ENCODE measurements at regions not wholly inside any gene's neighbourhood (a gene's known extent, or its start where the extent isn't known, plus 50 kb on each side); places are given as distances from the start of the nearest gene placed in this dataset.

DNA sequence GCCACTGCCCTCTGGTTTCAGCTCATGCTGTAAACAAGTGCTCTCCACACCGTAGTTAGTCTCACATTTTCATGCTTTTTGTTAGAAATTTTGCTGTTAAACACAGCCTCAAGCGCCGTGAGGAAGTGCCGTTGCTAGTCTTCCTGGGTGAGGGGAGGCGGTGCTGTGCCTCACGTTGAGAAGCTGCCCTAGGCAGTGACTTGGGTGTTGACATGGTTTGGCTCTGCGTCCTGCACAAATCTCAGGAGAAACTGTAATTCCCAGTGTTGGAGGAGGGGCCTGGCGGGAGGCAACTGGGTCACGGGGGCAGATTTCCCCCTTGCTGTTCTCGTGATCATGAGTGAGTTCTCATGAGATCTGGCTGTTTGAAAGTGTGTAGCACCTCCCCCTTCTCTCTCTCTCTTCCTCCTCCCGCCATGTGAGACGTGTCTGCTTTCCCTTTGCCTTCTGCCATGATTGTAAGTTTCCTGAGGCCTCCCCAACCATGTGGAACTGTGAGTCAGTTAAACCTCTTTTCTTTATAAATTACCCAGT is 95.8 kb downstream of the ERMARD start:
- no peak for DNase-seq (ENCODE audit: low read depth)

DNA sequence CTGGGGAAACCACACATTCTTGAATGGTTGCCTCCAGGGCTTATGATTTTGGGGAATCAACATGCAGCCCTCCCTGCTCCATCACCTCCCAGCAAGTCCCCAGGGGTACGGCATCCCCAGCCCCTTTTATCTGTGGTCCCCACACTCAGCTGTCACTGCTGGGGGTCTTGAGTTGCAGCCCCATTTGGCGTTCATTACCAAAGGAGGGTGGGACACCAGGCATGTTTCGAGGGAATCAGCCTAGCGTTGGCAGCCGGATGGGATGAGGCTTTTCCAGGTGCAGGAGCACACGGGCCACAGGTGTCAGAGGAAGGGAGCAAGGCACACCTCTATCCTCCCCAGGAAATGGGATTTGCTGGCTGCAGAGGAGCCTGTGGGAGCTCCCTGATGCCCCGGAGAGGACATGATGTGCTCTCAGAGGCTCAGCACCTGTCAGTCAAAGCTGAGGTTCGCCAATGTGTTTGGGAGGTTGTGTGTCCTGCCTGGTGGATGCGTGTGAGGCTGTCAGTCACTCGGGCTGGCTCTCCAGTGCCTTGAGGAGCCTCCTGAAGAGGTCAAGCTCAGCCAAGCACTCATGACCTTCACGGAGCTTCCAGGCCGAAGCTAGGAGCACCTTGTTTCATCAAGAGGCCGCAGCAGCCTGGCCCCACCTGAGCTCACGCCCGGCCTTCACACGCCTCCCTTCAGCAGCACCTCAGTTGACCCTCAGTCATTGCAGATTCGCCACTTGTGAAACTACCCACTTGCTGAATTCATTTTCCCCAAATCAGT is 95.0 kb downstream of the ERMARD start:
- DNase-seq (ENCODE audit: low read depth) = no peak

DNA sequence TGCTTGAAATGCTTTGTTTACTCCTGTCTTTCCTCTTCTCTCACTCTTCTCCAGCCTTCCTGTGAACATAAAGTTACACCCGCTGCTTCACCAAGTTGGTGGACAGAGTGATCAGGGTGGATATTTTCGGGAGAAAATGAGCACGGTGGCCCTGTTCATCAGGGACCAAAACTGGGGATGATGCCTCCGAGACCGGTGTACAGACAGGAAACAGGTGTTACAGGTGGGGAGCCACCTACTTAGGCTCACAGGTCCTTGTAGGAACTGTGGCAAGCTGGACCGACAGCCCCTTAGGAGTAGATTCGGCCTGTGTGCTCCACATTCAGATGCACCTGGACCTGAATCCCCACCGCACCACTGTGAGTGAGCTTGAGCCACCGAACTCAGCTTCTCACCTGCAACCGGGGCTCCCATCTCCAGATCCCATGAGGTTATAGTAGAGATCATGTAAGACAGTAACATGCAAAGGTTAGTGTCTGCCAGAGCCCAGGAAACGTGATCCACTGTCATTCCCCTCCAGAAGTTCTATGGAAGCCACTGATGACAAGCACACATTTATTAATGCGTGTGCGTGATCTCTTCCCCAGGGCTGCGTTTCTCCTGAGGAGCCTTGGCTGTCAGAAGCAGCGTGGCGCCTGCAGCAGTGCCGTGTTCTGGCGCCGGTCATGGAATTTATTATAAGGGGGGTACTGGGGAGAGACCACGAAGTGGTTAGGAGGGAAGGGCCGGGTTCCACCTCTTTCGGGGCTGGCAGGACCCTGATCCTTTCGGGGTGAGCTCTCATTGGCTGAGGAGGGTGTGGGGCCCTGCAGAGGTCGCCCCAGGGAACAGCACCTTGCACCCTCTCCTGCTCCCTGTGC is 94.2 kb downstream of the ERMARD start:
- no peak for DNase-seq (ENCODE audit: low read depth)

DNA sequence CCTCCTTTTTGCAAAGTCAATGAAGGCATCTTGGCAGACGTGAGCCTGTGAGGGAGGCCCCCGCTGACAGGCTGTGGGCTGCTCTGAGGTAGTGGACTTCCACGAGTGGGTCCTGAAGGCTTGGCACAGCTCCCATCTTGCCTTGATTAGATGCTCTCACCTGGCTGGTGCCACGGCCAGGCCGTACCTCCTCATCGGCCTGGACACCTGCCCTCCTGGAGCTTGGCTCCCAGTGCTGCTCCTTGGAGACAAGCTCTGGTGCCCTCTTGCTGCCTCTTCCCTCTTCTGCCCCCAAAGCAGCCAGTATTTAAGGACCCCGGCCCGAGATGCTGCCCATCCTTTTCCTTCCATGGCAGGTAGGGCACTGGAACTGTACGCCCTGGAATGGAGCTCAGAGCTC is 93.5 kb downstream of the ERMARD start:
- DNase-seq (ENCODE audit: low read depth) = no peak

DNA sequence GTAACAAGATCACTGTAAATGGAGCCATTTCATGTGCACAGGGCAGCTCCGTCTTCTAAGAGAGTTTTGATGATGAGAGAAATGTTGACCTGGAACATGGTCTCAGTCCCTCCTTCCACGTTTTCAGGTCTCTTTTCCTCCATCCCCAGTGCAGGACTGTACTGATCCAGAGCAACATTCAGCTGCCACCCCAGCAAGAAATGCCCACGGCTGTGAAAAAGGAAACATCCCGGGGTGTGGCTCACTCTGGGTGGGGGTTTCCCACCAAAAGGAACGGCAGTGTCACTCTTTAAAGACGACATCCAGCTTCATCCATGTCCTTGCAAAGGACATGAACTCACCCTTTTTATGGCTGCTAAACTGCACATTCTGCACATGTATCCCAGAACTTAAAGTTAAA is 92.6 kb downstream of the ERMARD start:
- no peak for DNase-seq (ENCODE audit: low read depth)

DNA sequence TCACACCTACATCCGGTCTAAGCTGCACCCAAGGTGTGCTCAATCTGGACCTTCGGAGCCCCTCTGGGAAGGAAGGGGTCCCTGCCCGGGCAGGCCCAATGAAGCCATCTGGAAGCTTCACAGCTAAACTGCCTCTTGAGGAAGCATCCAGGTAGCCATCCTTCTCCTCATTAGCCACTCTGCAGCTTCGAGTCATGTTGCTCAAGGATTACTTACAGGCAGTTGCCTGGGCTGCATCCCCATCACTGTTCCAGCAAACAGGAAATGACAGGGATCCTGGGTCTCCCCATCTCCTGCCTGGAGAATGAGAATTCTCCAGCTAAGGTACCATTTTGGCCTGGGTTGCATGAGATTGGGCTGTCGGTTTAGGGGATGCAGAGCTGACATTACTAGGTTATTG is 91.7 kb downstream of the ERMARD start:
- no peak for DNase-seq (ENCODE audit: low read depth)

DNA sequence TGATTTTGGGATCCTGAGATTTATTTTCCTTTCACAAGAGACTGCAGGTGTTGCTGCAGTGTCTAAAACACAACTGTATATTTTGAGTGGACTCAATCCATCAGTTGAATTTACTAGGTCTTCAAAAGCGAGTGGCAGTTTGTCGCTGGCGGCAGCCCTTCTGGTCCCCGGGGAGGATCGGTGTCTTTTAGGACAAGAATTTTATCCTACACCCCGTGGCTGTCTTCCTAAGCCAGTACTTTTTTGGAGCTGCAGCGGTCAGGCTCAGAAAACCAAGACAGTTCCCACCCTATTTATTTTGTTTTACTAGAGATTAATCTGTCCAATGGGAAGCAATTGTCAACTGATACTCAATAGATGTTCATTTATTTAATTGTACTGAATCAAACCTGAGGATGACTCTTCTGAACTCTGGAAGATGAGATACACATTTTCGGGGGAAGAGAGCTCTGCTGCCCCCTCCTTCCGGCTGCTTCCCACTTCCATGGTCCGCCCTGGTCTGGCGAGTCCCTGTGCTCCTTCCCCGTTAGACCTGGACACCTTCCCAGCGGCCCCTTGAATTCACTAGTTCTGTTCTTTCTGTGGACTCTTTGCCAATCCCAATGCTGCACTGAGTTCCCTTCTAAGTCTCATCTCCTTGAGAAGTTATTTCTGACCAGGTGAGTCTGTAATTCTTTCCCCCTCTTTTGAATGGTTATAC is 90.6 kb downstream of the ERMARD start:
- DNase-seq (ENCODE audit: low read depth) = no peak

DNA sequence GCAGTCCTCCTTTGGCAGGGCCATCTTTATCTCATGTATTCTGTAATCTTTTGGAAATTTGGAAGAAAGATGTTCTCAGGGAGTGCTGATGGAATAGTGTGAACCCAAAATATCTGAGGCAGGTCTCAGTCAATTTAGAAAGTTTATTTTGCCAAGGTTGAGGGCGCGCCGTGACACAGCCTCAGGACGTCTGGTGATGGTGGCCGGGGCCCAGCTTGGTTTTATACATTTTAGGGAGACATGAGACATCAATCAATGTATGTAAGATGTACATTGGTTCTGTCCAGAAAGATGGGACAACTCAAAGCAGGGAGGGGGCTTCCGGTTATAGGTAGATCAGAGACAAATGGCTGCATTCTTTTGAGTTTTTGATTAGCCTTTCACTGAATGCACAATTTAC is 89.8 kb downstream of the ERMARD start:
- no peak for DNase-seq (ENCODE audit: low read depth)

DNA sequence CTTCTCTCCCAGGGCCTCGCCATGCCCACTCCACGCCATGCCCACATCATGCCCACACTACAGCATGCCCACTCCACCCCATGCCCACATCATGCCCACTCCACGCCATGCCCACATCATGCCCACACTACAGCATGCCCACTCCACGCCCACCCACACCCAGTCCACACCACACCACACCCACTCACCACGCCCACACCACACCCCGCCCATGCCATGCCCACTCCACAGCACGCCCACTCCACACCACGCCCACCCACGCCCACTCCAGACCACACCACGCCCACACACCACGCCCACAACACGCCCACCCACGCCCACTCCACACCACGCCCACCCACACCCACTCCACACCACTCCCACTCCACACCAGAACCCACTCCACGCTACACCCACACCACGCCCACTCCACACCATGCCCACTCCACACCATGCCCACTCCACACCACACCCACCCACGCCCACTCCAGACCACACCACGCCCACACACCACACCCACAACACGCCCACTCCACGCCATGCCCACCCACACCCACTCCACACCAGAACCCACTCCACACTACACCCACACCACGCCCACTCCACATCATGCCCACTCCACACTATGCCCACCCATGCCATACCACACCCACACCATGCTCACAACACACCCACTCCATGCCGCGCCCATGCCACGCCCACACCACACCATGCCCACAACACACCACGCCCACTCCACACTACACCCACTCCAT is 88.6 kb downstream of the ERMARD start:
- DNase-seq (ENCODE audit: low read depth) = no peak

DNA sequence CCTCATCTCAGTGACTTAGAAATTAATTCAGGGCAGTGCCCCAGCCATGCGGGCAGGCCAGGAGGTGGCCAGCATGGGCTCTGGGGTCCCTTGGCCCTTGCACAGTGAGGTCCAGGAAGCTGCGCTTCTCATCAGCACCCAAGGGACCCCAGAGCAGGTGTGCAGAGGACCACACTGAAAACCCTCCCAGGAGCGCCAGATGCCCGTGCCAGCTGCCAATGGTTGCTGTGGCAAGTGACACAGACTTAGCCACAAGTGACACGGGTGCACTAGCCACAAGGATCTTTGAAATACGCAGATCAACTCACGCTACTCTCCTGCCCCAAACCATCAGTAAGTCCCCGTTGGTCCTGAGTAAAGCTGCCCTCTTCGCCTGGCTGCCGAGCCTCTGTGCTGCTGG is 88.1 kb downstream of the ERMARD start:
- no peak for DNase-seq (ENCODE audit: low read depth)

DNA sequence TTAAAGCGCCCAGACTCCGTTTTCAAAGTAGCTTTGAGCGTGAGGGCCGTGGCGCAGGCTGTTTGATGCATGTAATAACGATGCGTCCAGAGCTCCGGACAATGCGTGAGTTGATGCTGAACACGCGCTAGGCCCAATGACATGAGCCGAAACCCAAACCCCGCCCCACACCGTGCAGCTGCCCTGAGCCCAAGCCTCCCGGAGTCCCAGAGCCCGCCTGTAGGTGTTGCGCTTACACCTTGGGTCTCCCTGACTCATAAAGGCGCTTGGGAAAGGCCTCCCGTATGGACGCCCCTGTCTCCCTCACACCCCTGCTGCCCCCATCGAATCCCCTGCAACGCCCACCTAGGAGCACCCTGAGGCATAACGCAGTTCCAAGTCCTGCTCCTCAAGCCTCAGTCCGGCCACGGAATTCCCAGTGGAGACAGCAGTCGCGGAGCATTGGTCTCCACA is 87.6 kb downstream of the ERMARD start:
- DNase-seq (ENCODE audit: low read depth) = no peak

DNA sequence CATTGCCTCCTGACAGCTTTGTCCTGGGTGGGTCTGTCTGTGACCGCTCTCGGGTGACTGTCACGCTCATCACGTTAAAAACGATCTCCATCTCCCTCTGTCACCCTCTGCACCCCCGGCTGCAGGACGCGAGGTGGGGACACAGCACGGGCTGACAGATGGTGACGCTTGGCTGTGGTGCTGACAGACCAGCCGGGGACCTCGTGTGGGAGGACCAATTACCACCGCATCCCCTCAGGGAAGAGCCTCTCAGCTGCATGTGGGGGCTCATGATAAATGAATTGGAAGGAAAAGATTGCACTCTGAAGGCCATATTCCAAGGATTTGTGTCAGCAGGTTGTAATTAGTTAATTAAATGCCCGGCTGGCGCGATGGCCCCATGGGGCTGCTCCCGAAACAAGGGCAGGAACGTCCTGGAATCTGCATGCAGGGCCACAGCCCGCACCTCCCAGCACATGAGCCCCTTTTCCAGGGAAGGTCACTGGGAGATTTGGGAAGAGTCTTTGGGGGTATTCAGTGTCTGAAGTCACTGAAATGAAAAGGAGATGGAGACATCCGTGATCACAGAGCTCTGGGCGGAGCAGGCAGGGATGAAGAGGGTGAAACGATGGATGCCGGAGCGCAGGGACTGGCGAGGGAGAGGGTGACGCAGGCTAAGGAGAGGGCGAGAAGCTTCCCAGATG is 87.1 kb downstream of the ERMARD start:
- DNase-seq (ENCODE audit: low read depth) = no peak

DNA sequence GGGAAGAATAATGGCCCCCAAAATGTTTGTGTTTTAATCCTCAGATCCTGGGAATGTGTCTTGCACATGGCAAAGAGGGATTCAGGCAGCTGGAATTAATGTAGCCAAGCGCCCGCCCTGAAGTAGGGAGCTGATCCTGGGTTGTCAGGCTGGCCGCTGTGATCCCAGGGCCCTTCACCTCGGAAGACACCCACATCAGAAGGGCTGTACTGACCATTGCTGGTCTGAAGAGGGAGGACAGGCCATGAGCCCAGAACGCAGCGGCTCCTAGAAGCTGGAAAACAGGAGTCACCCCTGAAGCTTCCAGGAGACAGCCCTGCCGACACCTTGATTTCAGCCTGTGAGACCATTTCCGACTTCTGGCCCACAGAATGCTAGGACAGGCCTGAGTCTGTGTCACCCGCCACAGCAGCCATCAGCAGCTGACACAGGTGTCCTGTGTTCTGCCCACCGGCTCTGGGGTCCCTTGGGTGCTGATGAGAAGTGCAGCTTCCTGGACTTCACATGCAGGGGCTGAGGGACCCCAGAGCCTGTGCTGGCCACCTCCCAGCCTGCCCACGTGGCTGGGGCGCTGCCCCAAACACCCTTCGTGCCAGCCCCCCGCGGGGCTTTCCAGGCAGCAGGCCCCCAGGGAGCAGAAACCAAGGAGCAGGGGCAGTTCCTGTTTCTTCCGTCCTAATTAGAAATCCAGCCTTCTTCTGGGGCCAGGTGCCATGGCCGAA is 86.3 kb downstream of the ERMARD start:
- no peak for DNase-seq (ENCODE audit: low read depth)

DNA sequence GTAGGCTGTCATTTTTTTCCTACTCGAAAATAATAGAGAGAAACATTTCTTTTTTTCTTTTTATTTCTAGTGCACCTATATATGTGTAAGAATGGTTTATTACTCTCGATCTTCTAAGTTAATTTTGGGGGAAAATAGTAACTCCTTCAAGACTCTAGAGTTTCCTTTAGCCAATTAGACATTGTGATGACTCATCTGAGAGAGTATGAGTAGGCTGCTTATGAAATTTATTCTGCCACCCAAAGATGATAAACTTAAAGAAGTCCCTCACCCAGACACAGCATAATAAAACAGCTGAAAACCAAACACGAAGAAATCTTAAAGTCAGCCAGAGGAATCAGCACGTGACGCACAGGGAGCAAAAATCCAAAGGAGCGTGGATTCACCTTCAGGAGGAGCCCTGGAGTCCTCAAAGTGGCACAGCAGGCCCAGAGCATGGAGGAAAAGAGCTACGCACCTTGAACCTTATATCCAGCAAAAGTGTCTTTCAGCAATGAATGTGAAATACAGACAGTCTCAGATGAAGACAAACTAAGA is 81.9 kb downstream of the ERMARD start:
- DNase-seq (ENCODE audit: low read depth) = no peak

DNA sequence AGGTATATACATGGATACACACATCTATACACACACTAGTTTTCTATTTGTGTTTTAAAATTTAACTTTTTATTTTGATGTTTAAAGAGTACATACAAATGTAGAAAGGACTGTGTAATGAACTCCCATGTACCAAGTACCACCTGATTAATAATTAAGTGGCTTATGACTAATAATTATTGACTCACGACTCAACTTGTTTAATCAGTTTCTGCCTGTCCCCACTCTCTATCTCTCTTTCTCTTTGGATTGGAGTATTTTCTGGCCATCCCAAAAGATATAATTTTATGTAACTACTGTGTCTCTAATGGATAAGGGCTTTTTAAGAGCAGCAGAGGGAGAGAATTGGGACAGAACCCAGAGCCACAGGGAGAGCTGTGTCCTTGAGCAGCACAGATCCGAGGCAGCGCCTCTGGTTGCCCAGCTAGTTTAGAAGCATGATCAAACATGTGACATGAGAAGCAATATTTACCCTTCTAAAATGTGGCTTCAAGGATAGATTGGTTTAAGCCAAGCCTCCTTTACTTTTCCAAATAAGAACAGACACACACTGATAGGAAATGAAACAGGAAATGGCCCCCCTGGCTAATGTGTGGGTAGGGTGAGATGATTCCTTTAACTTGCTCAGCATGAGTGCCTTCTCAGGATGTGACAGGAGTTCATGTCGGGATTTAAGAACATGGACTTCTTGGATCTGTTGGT is 81.0 kb downstream of the ERMARD start:
- DNase-seq (ENCODE audit: low read depth) = no peak

DNA sequence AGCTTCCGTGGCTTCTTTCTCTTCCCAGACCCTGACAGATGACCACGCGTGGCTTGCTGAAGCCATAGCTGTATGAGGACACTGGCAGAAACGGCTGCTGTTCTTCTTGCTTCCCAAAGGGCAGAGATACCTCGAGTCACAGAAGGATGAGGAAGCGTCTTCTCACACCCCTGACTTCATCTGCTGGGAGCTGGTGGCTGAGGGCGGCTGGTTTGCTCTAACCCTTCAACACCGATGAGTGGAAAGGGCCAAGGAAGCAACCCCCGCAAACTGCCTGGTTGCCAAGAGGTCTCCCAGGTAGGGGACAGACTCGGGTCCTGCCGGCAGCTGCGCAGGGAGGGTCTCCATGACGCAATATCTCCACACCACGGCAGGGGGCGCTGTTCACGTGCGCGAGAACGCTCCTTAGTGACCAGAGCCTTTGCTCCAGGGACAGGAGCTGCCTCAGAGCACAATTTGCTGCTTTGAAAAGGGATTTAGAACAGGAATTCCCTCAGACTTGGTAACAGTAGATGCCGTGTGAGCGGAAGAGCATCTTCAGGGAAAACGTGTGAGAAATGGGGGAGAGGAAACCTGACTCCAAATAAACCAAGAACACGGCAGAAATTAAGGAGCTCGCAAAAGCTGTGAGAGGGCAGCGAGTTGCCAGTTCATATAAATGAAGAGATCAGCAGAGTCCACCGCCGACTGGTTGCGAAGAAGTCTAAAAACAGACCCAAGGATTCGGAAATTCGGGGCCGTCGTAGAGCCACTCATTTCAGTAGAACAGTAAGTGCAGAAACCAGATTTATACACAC is 80.2 kb downstream of the ERMARD start:
- DNase-seq (ENCODE audit: low read depth) = peak; percentile 65
